ENCODE measurements at regions not wholly inside any gene's neighbourhood (a gene's known extent, or its start where the extent isn't known, plus 50 kb on each side); places are given as distances from the start of the nearest gene placed in this dataset.
"Not testable (repeated sequence)": the region's sequence is repeated elsewhere in the genome, so short reads cannot be mapped to it uniquely, and the experiment has no call there.

- no peak overlapping the region for H3K4me3 ChIP-seq (ENCODE audit: low read length)
- no peak for DNase-seq (ENCODE audit: low read depth)
- TF ChIP-seq CTCF (conservative IDR thresholded peaks at IDR 0.05; ENCODE audit: low read depth, low read length) = no peak
Observed at GRCh38 chr5:169531631-169532030, 51.9 kb upstream of the SPDL1 start.

- TF ChIP-seq CTCF (conservative IDR thresholded peaks at IDR 0.05; ENCODE audit: low read depth, low read length) = no peak
- no peak for DNase-seq (ENCODE audit: low read depth)
- no peak overlapping the region for H3K4me3 ChIP-seq (ENCODE audit: low read length)
Observed at GRCh38 chr5:169527863-169528262, 55.7 kb upstream of the SPDL1 start.

- H3K4me3 ChIP-seq (ENCODE audit: low read length) = no peak overlapping the region
- DNase-seq (ENCODE audit: low read depth) = no peak
- no peak for TF ChIP-seq CTCF (conservative IDR thresholded peaks at IDR 0.05; ENCODE audit: low read depth, low read length)
Observed at GRCh38 chr5:169527066-169527465, 56.5 kb upstream of the SPDL1 start.

- TF ChIP-seq CTCF (conservative IDR thresholded peaks at IDR 0.05; ENCODE audit: low read depth, low read length) = no peak
- DNase-seq (ENCODE audit: low read depth) = no peak
- H3K4me3 ChIP-seq (ENCODE audit: low read length) = no peak overlapping the region
Observed at GRCh38 chr5:169522851-169523250, 60.7 kb upstream of the SPDL1 start.

GRCh38 chr5:169521366-169521983 is 62.1 kb upstream of the SPDL1 start:
- DNase-seq (ENCODE audit: low read depth) = no peak

GRCh38 chr5:169519358-169519757 is 64.2 kb upstream of the SPDL1 start:
- TF ChIP-seq CTCF (conservative IDR thresholded peaks at IDR 0.05; ENCODE audit: low read depth, low read length) = no peak
- DNase-seq (ENCODE audit: low read depth) = no peak
- no peak overlapping the region for H3K4me3 ChIP-seq (ENCODE audit: low read length)

More at GRCh38 chr5:169521366-169521983, 62.1 kb upstream of the SPDL1 start:
- no peak overlapping the region for H3K4me3 ChIP-seq (ENCODE audit: low read length)
- no peak for TF ChIP-seq CTCF (conservative IDR thresholded peaks at IDR 0.05; ENCODE audit: low read depth, low read length)

GRCh38 chr5:169518779-169519178 is 64.8 kb upstream of the SPDL1 start:
- not testable (repeated sequence) for H3K4me3 ChIP-seq (ENCODE audit: low read length); DNase-seq (ENCODE audit: low read depth)
